Peyer's patch (tissue), 4 donors: ENCODE measurements at regions not wholly inside any gene's neighbourhood (a gene's known extent, or its start where the extent isn't known, plus 50 kb on each side); places are given as distances from the start of the nearest gene placed in this dataset.

ENCODE experiments used
- DNase-seq, 3 donors: peaks; one replicate each; pipeline ENCODE4 v3.0.0-alpha.2; 2017 to 2019
- H3K27ac ChIP-seq, 4 donors: fragments of 200-600 bp; sonication (generic); one replicate each; pipeline ENCODE4 v1.5.1; 2016 to 2019
- H3K27me3 ChIP-seq, 2 donors: fragments of 200-600 bp; sonication (generic); one replicate each; pipeline ENCODE4 v1.5.1; 2019
- H3K36me3 ChIP-seq, 3 donors: fragments of 200-600 bp; sonication (generic); one replicate each; pipeline ENCODE4 v1.5.1; 2016 to 2019
- H3K4me1 ChIP-seq, 4 donors: fragments of 200-600 bp; sonication (generic); one replicate each; pipeline ENCODE4 v1.5.1; 2016 to 2019
- H3K4me3 ChIP-seq, 4 donors: fragments of 200-600 bp; sonication (generic); 1 replicate in 3 of 4; 2 replicates in 1 of 4; pipeline ENCODE4 v1.5.1; 2016 to 2019; ENCODE audit warnings: mild to moderate bottlenecking in 1 of 4
- H3K9me3 ChIP-seq, 4 donors: fragments of 200-600 bp; sonication (generic); one replicate each; pipeline ENCODE4 v1.5.1; 2016 to 2019; ENCODE audit warnings: mild to moderate bottlenecking in 1 of 4
- POLR2A ChIP-seq, 2 donors: fragments of 450-650 bp; IDR thresholded peaks; one replicate each; pipeline ENCODE4 v1.5.1; 2017; ENCODE audit warnings: antibody characterized with exemption in 2 of 2, mild to moderate bottlenecking in 2 of 2, moderate library complexity in 2 of 2
- TF ChIP-seq, protein P1 (sequence below), 6 experiments: fragments of 450-650 bp in 4 of 6; fragments of 200-600 bp in 2 of 6; sonication (generic) in 1 of 6; IDR thresholded peaks; one replicate each; pipeline ENCODE4 v1.5.1; 2017 to 2019; ENCODE audit warnings: antibody characterized with exemption in 6 of 6, mild to moderate bottlenecking in 3 of 6, moderate library complexity in 1 of 6

DNA sequence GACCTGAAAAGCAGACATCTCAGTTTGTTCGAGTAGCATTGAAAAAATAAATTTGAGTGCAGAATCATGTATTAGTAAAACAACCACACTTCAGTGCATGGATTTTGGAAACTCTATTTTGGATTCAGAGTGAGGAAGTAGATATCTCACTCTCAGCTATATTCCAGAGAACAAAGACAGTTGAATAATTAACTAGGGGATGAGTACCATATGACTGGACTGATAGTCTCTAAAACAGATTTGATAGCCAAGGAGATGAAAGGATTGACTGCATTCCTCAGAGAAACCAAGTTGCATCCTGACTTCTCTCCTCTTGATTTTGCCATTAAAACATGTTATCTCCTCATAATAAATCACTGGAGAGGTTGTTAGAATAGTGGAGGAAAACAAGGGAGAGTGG lies 268.4 kb upstream of the SP4 start:
- H3K27ac ChIP-seq, result no peak overlapping the region
- no peaks in the 10 kb centered on the region for H3K27me3 ChIP-seq
- no peaks in the 10 kb centered on the region for H3K36me3 ChIP-seq
- no peaks in the 10 kb centered on the region for H3K9me3 ChIP-seq
- TF ChIP-seq POLR2A (IDR thresholded peaks at IDR 0.05), result no peak
- TF ChIP-seq, protein P1, sequence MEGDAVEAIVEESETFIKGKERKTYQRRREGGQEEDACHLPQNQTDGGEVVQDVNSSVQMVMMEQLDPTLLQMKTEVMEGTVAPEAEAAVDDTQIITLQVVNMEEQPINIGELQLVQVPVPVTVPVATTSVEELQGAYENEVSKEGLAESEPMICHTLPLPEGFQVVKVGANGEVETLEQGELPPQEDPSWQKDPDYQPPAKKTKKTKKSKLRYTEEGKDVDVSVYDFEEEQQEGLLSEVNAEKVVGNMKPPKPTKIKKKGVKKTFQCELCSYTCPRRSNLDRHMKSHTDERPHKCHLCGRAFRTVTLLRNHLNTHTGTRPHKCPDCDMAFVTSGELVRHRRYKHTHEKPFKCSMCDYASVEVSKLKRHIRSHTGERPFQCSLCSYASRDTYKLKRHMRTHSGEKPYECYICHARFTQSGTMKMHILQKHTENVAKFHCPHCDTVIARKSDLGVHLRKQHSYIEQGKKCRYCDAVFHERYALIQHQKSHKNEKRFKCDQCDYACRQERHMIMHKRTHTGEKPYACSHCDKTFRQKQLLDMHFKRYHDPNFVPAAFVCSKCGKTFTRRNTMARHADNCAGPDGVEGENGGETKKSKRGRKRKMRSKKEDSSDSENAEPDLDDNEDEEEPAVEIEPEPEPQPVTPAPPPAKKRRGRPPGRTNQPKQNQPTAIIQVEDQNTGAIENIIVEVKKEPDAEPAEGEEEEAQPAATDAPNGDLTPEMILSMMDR (IDR thresholded peaks at IDR 0.05), result no peak
- H3K4me3 ChIP-seq, result no peak overlapping the region
- no peaks in the 10 kb centered on the region for H3K4me1 ChIP-seq
- DNase-seq, result no peak

DNA sequence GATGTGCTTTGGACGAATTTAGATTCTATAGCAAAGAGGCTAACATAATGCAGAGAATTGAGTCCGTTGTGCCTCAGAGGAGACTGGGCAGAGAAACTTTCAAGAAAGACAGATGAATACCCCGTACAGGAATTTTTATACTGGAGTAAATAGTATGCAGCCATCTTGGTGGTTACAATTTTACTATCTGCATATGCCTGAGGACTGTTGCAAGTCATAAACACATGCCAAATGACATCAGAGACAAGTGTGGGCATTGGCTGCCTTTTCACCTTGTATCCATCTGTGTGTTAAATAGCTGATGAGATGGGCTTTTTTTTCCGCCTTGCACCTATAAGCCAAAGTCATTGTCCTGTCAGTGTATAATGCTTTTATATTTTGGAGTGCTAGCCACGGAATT lies 267.5 kb upstream of the SP4 start:
- no peaks in the 10 kb centered on the region for H3K4me1 ChIP-seq
- no peak overlapping the region for H3K27ac ChIP-seq
- DNase-seq, result no peak
- TF ChIP-seq, protein P1 (IDR thresholded peaks at IDR 0.05), result no peak
- no peak for TF ChIP-seq POLR2A (IDR thresholded peaks at IDR 0.05)
- H3K27me3 ChIP-seq, result no peaks in the 10 kb centered on the region
- H3K36me3 ChIP-seq, result no peaks in the 10 kb centered on the region
- H3K4me3 ChIP-seq, result no peak overlapping the region
- no peaks in the 10 kb centered on the region for H3K9me3 ChIP-seq

DNA sequence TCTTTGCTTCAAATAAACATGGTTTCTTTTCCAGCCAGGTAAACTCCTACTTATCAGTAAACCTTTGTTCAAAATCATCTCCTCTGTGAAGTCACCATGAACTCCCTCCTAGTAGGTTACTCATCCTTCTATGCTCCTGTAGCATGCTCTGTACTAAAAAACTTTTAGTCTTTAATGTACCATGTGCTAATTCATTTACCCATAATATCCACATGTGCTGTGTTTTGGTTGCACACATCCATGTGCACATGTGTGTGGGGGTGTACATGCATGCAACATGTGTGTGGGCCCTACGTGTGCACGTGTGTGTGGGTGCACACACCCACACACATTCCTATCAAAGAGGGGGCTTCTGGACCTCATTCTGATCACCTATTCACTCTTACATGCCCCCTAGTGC lies 259.9 kb upstream of the SP4 start:
- TF ChIP-seq, protein P1 (IDR thresholded peaks at IDR 0.05), result no peak
- no peak for TF ChIP-seq POLR2A (IDR thresholded peaks at IDR 0.05)

DNA sequence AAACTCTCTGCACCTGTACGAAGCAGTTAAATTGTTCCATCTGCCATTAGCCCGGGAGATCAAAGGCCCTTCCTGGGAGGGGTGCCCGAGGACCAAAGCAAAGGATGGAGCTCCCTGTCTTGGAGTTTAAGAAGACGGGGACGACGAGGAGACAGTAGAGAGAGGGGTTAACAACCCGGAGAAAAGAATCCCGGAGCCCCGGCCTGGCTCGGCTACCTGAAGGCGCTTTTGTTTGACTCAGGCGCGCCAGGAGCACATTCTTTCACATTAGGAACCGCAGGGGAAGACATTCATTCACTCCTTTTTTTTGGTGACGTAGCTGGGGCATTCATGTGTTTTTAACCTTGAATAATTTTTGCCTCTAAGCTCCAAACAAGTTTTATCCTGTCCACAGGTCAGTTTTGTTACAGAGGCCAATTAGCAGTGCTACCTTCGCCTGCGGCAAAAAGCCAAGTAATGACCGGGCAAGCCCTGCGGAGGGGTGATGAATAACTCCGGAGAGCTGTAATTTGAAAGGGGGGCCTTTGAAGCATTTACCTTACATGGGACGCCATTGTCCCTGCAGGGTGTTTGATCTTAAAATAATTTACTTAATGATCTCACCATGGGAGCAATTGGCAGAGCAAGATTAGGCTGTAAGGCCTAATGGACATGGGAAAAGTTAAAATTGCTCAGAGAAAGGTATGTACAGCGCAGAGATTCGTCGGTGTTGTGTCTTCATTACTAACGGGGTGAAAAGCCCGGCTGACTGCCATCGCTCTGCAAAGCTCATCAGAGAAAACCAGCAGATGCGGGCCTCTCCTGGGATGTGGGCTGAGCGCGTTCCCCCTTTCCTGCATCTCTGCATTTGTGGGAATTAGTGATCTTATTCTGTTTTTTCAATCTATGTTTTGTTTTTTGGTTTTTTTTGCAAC lies 258.0 kb upstream of the SP4 start:
- Histone ChIP-seq H3K27ac (no peak overlapping the region), H3K36me3 (no peaks in the 10 kb centered on the region), H3K4me3 (no peak overlapping the region), H3K27me3 (no peaks in the 10 kb centered on the region), H3K9me3 (no peaks in the 10 kb centered on the region), H3K4me1 (no peaks in the 10 kb centered on the region)
- DNase-seq, result no peak
- TF ChIP-seq, protein P1 (IDR thresholded peaks at IDR 0.05), result no peak
- TF ChIP-seq POLR2A (IDR thresholded peaks at IDR 0.05), result no peak

More for the DNA sequence above, 259.9 kb upstream of the SP4 start:
- Histone ChIP-seq H3K4me3 (no peak overlapping the region), H3K27ac (no peak overlapping the region), H3K4me1 (no peaks in the 10 kb centered on the region), H3K27me3 (no peaks in the 10 kb centered on the region), H3K9me3 (no peaks in the 10 kb centered on the region), H3K36me3 (no peaks in the 10 kb centered on the region)
- no peak for DNase-seq

DNA sequence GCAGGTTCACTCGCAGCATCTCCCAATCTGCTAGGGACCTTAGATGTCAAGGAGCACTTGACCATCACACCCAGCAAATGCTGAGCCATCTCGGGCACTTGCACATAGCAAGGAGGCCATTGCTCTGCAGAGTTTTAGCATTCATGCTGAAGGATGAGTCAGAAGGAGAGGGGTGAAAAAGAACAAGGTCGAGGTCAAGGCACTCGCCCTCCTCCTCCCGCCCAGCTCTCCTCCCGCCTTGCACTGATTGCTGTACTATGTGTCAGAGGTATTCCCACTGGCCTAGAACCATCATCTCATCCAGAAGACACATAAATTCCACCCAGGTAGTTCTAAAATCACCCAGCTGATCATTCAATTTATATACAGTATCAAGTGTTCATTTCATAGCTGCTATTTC lies 255.1 kb upstream of the SP4 start:
- TF ChIP-seq, protein P1 (IDR thresholded peaks at IDR 0.05), result no peak
- TF ChIP-seq POLR2A (IDR thresholded peaks at IDR 0.05), result no peak

More for the DNA sequence above, 255.1 kb upstream of the SP4 start:
- Histone ChIP-seq H3K27ac (no peak overlapping the region), H3K27me3 (no peaks in the 10 kb centered on the region), H3K36me3 (no peaks in the 10 kb centered on the region), H3K4me1 (no peaks in the 10 kb centered on the region), H3K4me3 (no peak overlapping the region), H3K9me3 (no peaks in the 10 kb centered on the region)
- no peak for DNase-seq
